HCT116 (cell line): ENCODE measurements at regions not wholly inside any gene's neighbourhood (a gene's known extent, or its start where the extent isn't known, plus 50 kb on each side); places are given as distances from the start of the nearest gene placed in this dataset.
"Not testable (repeated sequence)": the region's sequence is repeated elsewhere in the genome, so short reads cannot be mapped to it uniquely, and the experiment has no call there.

Experiments
- ATAC-seq: fragments of 200-7000 bp; cut with Tn5 transposase; 2 replicates; pipeline ENCODE4 v1.9.1; 2020; ENCODE audit warnings: mild to moderate bottlenecking, moderate library complexity
- BruUV-seq: library from RNA; stranded (reverse); fragments of 400-500 nt; replicated peaks from 2 replicates; lab custom pipeline; 2021; lab: Mats Ljungman, UMichigan
- CTCF ChIA-PET: fragments of 300-600 bp; sonication (Branson Sonifier 250); formaldehyde crosslinking; loops from one replicate; lab custom pipeline; 2021; ENCODE audit warnings: antibody characterized with exemption; lab: Charles Lee
- POLR2A ChIA-PET: fragments of 300-600, 350-600 bp; sonication (Branson Sonifier 250); formaldehyde crosslinking; loops from one replicate; lab custom pipeline; 2021; ENCODE audit warnings: antibody characterized with exemption; lab: Charles Lee
- RAD21 ChIA-PET, 2 experiments: fragments of 300-600 bp; sonication (Branson Sonifier 250); formaldehyde crosslinking; loops; one replicate each; lab custom pipeline; 2023; ENCODE audit warnings: low total read pairs in 2 of 2; ENCODE audit not compliant: uncharacterized antibody in 2 of 2, unreplicated experiment in 2 of 2, low non-redundant PET in 1 of 2; lab: Charles Lee
- DNase-seq: peaks from one replicate; pipeline ENCODE4 v3.0.0-alpha.2; 2010; ENCODE audit warnings: low read depth, low spot score
- H2AFZ ChIP-seq: fragments of 200-600 bp; shearing (Covaris generic), sonication (generic); 2 replicates; pipeline ENCODE4 v1.6.1; 2017; ENCODE audit warnings: low read depth, mixed run types, mixed read lengths, antibody characterized with exemption, low read length; ENCODE audit not compliant: poor library complexity, severe bottlenecking
- H3K27ac ChIP-seq: 2 replicates; pipeline ENCODE4 v1.5.1; 2012; ENCODE audit warnings: low read depth, low read length
- H3K27me3 ChIP-seq: fragments of 200-600 bp; sonication (generic); 2 replicates; pipeline ENCODE4 v1.6.1; 2016; ENCODE audit warnings: mixed run types, low read length, mixed read lengths; ENCODE audit not compliant: insufficient read depth
- H3K36me3 ChIP-seq, 2 experiments: fragments of 200-500 bp in 1 of 2; fragments of 200-600 bp in 1 of 2; sonication (Bioruptor generic) in 1 of 2; sonication (generic) in 1 of 2; 2 replicates each; pipeline versions ENCODE4 v1.5.1 to v1.6.1; 2014 to 2016; ENCODE audit warnings: low read length in 2 of 2, inconsistent platforms in 1 of 2, mixed read lengths in 1 of 2, mixed run types in 1 of 2; ENCODE audit not compliant: insufficient read depth in 2 of 2, control insufficient read depth in 1 of 2
- H3K4me1 ChIP-seq, 2 experiments: fragments of 200-600 bp in 1 of 2; sonication (generic) in 1 of 2; 2 replicates each; pipeline versions ENCODE4 v1.5.1 to v1.6.1; 2012 to 2017; ENCODE audit warnings: low read length in 2 of 2, inconsistent platforms in 1 of 2, mild to moderate bottlenecking in 1 of 2, mixed read lengths in 1 of 2, mixed run types in 1 of 2, moderate library complexity in 1 of 2; ENCODE audit not compliant: insufficient read depth in 2 of 2, control insufficient read depth in 1 of 2
- H3K4me2 ChIP-seq: fragments of 200-600 bp; sonication (generic); 2 replicates; pipeline ENCODE4 v1.6.1; 2017; ENCODE audit warnings: mixed run types, low read length, mixed read lengths
- H3K4me3 ChIP-seq, 2 experiments: fragments of 200-600 bp in 1 of 2; sonication (generic) in 1 of 2; replicated peaks in 1 of 2; 2 replicates each; pipeline ENCODE4 v1.5.1; 2011 to 2016; ENCODE audit warnings: low read length in 2 of 2, control low read depth in 1 of 2, low read depth in 1 of 2, mild to moderate bottlenecking in 1 of 2, mixed read lengths in 1 of 2, mixed run types in 1 of 2
- H3K79me2 ChIP-seq: fragments of 200-600 bp; sonication (generic); 2 replicates; pipeline ENCODE4 v1.6.1; 2017; ENCODE audit warnings: mild to moderate bottlenecking, mixed run types, low read length, moderate library complexity, mixed read lengths; ENCODE audit not compliant: insufficient read depth
- H3K9ac ChIP-seq: fragments of 200-600 bp; sonication (generic); 2 replicates; pipeline ENCODE4 v1.6.1; 2016; ENCODE audit warnings: low read length, mixed read lengths
- H3K9me2 ChIP-seq: fragments of 200-600 bp; sonication (generic), shearing (Covaris generic); 2 replicates; pipeline ENCODE4 v1.6.1; 2017; ENCODE audit warnings: mixed run types, mild to moderate bottlenecking, moderate library complexity; ENCODE audit not compliant: insufficient read depth
- H3K9me3 ChIP-seq, 2 experiments: fragments of 200-500 bp in 1 of 2; fragments of 200-600 bp in 1 of 2; sonication (Bioruptor generic) in 1 of 2; sonication (generic) in 1 of 2; 2 replicates each; pipeline ENCODE4 v1.6.1; 2014 to 2017; ENCODE audit warnings: low read length in 2 of 2, mixed read lengths in 2 of 2, inconsistent platforms in 1 of 2, low read depth in 1 of 2, mild to moderate bottlenecking in 1 of 2, mixed run types in 1 of 2, moderate library complexity in 1 of 2; ENCODE audit not compliant: control insufficient read depth in 1 of 2, insufficient read depth in 1 of 2
- H4K20me1 ChIP-seq: fragments of 200-600 bp; sonication (generic), shearing (Covaris generic); 2 replicates; pipeline ENCODE4 v1.6.1; 2017; ENCODE audit warnings: mixed run types, mild to moderate bottlenecking, moderate library complexity; ENCODE audit not compliant: insufficient read depth
- CBX3 ChIP-seq: IDR thresholded peaks from 2 replicates; pipeline ENCODE4 v1.6.1; 2012; ENCODE audit warnings: low read depth
- EZH2 ChIP-seq: fragments of 200-600 bp; sonication (generic); IDR thresholded peaks from 2 replicates; pipeline ENCODE4 v1.6.1; 2017; ENCODE audit warnings: antibody characterized with exemption, mixed run types
- EZH2phosphoT487 ChIP-seq: fragments of 200-600 bp; IDR thresholded peaks from 2 replicates; pipeline ENCODE4 v1.6.1; 2018; ENCODE audit warnings: antibody characterized with exemption, borderline replicate concordance
- FOSL1 ChIP-seq: IDR thresholded peaks from 2 replicates; pipeline ENCODE4 v1.6.1; 2012; ENCODE audit warnings: low read depth
- JUND ChIP-seq: IDR thresholded peaks from 2 replicates; pipeline ENCODE4 v1.6.1; 2012
- RAD21 ChIP-seq: IDR thresholded peaks from 2 replicates; pipeline ENCODE4 v1.6.1; 2012; ENCODE audit warnings: low read depth, mild to moderate bottlenecking
- SIN3A ChIP-seq: IDR thresholded peaks from 2 replicates; pipeline ENCODE4 v1.6.1; 2012; ENCODE audit warnings: low read depth
- YY1 ChIP-seq: IDR thresholded peaks from 2 replicates; pipeline ENCODE4 v1.6.1; 2011; ENCODE audit warnings: low read length, low read depth, moderate library complexity, mild to moderate bottlenecking; ENCODE audit not compliant: insufficient replicate concordance; ENCODE audit errors: extremely low read depth
- intact Hi-C: fragments of 100-400 bp; cut with micrococcal nuclease; formaldehyde crosslinking; loops from 2 replicates; pipeline ENCODE4 v1.10.0; 2022
- TF ChIP-seq, protein P1 (sequence below): IDR thresholded peaks from 2 replicates; pipeline ENCODE4 v1.6.1; 2012; ENCODE audit warnings: low read depth
- TF ChIP-seq, protein P2 (sequence below): IDR thresholded peaks from 2 replicates; pipeline ENCODE4 v1.6.1; 2012
- TF ChIP-seq, protein P3 (sequence below): IDR thresholded peaks from 2 replicates; pipeline ENCODE4 v1.6.1; 2012
- TF ChIP-seq, protein P4 (sequence below), 3 experiments: fragments of 200-600 bp in 1 of 3; sonication (generic) in 1 of 3; IDR thresholded peaks in 2 of 3; conservative IDR thresholded peaks in 1 of 3; 2 replicates each; pipeline ENCODE4 v1.5.1; 2012 to 2017; ENCODE audit warnings: low read depth in 2 of 3, low read length in 2 of 3, antibody characterized with exemption in 1 of 3, borderline replicate concordance in 1 of 3, control low read depth in 1 of 3, mild to moderate bottlenecking in 1 of 3, mixed read lengths in 1 of 3, mixed run types in 1 of 3, moderate library complexity in 1 of 3; ENCODE audit not compliant: insufficient read depth in 1 of 3

DNA sequence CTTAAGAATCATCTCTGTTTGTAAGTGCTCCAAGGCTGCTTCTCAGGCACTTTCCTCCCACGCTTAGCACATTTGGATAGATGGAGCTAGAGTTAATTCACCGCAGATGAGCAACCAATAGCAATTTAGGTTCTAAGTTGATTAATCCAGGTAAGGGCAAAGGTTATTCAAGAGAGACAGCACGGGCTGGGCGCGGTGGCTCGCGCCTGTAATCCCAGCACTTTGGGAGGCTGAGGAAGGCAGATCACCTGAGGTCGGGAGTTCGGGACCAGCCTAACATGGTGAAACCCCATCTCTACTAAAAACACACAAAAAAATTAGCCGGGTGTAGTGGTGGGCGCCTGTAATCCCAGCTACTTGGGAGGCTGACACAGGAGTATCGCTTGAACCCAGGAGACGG lies 54.5 kb upstream of the UNC13C start:
- H3K9me2 ChIP-seq, H3K36me3 ChIP-seq, intact Hi-C loops, CTCF ChIA-PET, RAD21 ChIA-PET, POLR2A ChIA-PET, H3K27me3 ChIP-seq, H3K4me1 ChIP-seq, H3K9ac ChIP-seq, H3K27ac ChIP-seq, BruUV-seq, H2AFZ ChIP-seq, H4K20me1 ChIP-seq, H3K4me3 ChIP-seq, ATAC-seq, H3K4me2 ChIP-seq, DNase-seq, H3K79me2 ChIP-seq: not testable (repeated sequence)
- H3K9me3 ChIP-seq: peaks cover 0 to 25% of the 10 kb centered on the region in 2 experiments; a peak in 2 of 4 replicates

DNA sequence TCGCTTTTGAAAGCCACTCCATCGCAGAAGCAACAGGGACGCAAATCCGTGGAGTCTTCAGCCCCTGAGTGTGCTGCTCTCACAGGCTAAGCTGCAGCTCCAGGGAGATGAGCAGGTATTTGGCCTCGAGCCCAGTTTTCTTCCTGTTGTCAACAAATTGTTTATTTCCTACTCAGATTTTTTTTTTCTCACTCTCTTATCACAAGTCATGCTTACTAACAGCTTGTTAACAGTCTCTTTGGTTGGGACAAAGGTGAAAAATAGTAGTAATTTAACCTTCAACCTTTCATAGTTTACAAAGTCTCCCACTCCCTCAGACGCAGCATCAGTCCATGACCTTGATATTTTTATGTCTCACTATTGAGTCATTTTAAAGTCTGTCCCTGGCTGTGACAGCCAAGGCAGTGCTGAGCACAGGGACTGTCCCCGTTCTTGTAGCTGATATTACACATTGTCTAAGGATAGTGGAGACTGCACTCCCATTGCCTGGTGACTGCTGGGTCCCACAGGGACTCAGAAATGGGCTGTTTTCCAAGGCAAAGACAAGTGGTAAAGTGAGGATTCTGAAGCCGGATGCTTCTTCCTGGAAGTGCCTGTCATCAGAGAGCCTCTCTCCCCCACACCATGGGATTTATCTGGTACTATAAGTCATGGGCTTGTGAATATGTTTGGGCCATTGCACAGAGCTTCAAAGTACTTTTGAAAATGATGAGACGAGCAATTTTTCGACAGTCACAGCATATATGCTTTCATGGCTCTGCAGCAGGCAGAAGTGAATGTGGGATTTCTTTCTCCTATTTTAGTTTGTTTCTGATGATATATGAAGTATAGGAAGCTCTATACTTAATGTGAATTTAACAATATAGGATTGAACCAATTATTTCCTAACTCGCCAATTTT lies 59.8 kb upstream of the UNC13C start:
- Histone ChIP-seq H3K27ac (no peak overlapping the region), H3K36me3 (no peaks in the 10 kb centered on the region), H3K9me3 (peaks cover 0 to 21% of the 10 kb centered on the region in 2 experiments; a peak in 2 of 4 replicates), H3K4me1 (no peaks in the 10 kb centered on the region), H3K9me2 (no peaks in the 10 kb centered on the region), H3K79me2 (no peaks in the 10 kb centered on the region), H4K20me1 (no peaks in the 10 kb centered on the region), H3K27me3 (no peaks in the 10 kb centered on the region), H3K4me2 (no peak overlapping the region), H2AFZ (no peak overlapping the region), H3K9ac (no peak overlapping the region)
- ChIA-PET RAD21 (no interaction called here), CTCF (no interaction called here)
- no peak for DNase-seq
- TF ChIP-seq RAD21: no peak
- TF ChIP-seq EZH2: no peak
- no peak for TF ChIP-seq FOSL1
- no peak for TF ChIP-seq SIN3A
- TF ChIP-seq JUND: no peak
- TF ChIP-seq, protein P1, sequence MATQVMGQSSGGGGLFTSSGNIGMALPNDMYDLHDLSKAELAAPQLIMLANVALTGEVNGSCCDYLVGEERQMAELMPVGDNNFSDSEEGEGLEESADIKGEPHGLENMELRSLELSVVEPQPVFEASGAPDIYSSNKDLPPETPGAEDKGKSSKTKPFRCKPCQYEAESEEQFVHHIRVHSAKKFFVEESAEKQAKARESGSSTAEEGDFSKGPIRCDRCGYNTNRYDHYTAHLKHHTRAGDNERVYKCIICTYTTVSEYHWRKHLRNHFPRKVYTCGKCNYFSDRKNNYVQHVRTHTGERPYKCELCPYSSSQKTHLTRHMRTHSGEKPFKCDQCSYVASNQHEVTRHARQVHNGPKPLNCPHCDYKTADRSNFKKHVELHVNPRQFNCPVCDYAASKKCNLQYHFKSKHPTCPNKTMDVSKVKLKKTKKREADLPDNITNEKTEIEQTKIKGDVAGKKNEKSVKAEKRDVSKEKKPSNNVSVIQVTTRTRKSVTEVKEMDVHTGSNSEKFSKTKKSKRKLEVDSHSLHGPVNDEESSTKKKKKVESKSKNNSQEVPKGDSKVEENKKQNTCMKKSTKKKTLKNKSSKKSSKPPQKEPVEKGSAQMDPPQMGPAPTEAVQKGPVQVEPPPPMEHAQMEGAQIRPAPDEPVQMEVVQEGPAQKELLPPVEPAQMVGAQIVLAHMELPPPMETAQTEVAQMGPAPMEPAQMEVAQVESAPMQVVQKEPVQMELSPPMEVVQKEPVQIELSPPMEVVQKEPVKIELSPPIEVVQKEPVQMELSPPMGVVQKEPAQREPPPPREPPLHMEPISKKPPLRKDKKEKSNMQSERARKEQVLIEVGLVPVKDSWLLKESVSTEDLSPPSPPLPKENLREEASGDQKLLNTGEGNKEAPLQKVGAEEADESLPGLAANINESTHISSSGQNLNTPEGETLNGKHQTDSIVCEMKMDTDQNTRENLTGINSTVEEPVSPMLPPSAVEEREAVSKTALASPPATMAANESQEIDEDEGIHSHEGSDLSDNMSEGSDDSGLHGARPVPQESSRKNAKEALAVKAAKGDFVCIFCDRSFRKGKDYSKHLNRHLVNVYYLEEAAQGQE: no peak
- TF ChIP-seq, protein P2, sequence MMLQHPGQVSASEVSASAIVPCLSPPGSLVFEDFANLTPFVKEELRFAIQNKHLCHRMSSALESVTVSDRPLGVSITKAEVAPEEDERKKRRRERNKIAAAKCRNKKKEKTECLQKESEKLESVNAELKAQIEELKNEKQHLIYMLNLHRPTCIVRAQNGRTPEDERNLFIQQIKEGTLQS: no peak
- no peak for TF ChIP-seq CBX3
- TF ChIP-seq, protein P3, sequence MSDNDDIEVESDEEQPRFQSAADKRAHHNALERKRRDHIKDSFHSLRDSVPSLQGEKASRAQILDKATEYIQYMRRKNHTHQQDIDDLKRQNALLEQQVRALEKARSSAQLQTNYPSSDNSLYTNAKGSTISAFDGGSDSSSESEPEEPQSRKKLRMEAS: no peak
- no peak for TF ChIP-seq EZH2phosphoT487
- TF ChIP-seq YY1: no peak
- TF ChIP-seq, protein P4, sequence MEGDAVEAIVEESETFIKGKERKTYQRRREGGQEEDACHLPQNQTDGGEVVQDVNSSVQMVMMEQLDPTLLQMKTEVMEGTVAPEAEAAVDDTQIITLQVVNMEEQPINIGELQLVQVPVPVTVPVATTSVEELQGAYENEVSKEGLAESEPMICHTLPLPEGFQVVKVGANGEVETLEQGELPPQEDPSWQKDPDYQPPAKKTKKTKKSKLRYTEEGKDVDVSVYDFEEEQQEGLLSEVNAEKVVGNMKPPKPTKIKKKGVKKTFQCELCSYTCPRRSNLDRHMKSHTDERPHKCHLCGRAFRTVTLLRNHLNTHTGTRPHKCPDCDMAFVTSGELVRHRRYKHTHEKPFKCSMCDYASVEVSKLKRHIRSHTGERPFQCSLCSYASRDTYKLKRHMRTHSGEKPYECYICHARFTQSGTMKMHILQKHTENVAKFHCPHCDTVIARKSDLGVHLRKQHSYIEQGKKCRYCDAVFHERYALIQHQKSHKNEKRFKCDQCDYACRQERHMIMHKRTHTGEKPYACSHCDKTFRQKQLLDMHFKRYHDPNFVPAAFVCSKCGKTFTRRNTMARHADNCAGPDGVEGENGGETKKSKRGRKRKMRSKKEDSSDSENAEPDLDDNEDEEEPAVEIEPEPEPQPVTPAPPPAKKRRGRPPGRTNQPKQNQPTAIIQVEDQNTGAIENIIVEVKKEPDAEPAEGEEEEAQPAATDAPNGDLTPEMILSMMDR (IDR thresholded peaks at IDR 0.05 in 2 of 3, conservative IDR thresholded peaks at IDR 0.05 in 1 of 3; ENCODE audit: borderline replicate concordance in 1 of 3, insufficient read depth in 1 of 3, low read depth in 2 of 3, low read length in 2 of 3): no peak
- TF ChIP-seq, all 23 proteins: peak for 0
- POLR2A ChIA-PET: no interaction called here
- no peak overlapping the region for H3K4me3 ChIP-seq
- BruUV-seq: no TSS peak
- no peak for ATAC-seq
- intact Hi-C loops: no loop called here
